D721Med (cell line): ENCODE measurements at regions not wholly inside any gene's neighbourhood (a gene's known extent, or its start where the extent isn't known, plus 50 kb on each side); places are given as distances from the start of the nearest gene placed in this dataset.

ENCODE experiments used
- DNase-seq: peaks from one replicate; pipeline ENCODE4 v3.0.0; 2011; ENCODE audit warnings: low spot score; ENCODE audit not compliant: insufficient read length
- FAIRE-seq: peaks from 2 replicates; lab custom pipeline; 2011; peaks lifted over from hg19 to GRCh38; lab: Jason Lieb, UNC
- CTCF ChIP-seq: IDR thresholded peaks from 2 replicates; pipeline ENCODE4 v1.5.1; 2012; ENCODE audit warnings: mild to moderate bottlenecking, control low read depth; ENCODE audit not compliant: insufficient read depth; ENCODE audit errors: missing control alignments

DNA sequence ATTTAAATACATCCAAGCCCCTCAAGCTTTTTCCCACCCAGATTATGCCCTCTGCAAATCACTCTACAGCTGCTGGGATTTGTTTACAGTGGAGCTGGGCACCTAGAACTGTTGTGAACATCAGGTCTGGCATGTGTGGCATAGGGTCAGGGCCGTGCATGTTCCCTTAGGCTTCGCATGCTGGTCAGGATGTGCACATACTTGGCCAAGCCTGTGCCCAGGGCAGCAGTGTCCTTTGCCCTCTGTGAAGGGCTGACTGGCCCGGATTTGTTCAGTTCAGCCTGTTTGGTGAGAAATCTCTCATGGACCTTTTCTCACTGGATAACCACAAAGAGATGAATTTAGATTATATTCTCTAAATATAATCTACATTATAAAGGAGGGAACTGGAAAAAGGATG, 471.9 kb downstream of the TRIML1 start:
- TF ChIP-seq CTCF: no peak
- FAIRE-seq (no peak), DNase-seq (no peak)

DNA sequence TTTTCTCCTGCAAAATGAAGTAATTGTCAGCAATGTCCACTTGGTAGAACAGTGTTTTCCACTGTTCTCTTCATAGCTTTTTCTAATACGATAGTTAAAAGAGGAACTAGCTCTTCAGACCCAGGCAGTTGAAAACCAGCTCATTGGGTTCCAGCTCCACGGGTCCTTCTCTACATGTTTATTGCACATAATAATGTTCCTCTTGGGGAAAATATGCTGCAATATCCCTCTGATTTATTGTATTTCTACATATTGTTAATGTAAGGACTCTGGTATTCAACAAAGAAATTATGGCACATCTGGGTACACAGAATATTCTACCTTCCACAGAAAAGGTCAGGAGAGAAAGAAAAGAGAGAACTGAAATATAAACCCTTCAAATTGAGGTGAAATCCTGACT, 473.4 kb downstream of the TRIML1 start:
- TF ChIP-seq CTCF: no peak
- no peak for FAIRE-seq
- DNase-seq: no peak

DNA sequence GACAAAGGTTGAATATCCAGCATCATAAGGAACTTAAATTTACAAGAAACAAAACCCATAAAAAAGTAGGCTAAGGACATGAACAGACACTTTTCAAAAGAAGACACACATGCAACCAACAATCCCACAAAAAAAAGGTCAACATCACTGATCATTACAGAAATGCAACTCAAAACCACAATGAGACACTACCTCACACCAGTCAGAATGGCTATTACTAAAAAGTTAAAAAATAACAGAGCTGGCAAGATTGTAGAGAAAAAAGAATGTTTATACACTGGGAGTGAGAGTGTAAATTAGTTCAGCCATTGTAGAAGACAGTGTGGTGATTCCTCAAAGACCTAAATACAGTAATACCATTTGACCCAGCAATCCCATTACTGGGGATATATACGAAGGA, 474.7 kb downstream of the TRIML1 start:
- DNase-seq: no peak
- no peak for TF ChIP-seq CTCF
- FAIRE-seq: no peak

- DNase-seq: no peak
- FAIRE-seq: no peak
- TF ChIP-seq CTCF: no peak
Measured at GRCh38 chr4:188619456-188620149, 480.4 kb downstream of the TRIML1 start.

DNA sequence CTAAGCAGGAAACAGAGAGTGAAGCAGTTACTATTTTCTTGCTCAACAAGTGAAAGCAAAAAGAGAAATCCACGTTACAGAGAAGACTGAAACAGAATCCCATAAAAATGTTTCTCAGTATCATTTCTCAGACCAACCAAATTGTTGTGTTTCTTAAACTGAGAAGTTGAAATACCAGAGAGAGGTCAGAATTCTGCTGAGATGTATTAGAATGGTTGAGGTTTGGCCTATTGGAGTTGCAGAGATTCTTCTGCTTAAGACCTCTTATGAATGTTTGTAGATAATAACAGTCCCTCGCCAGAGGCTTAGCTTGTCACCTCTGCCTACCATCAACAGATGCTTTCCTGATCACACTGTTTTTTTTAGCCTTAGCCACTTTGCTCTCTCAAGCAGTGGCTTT, 481.4 kb downstream of the TRIML1 start:
- TF ChIP-seq CTCF: no peak
- DNase-seq (no peak), FAIRE-seq (no peak)

GRCh38 chr4:188623314-188623854, 484.1 kb downstream of the TRIML1 start:
- no peak for TF ChIP-seq CTCF
- FAIRE-seq: no peak
- DNase-seq: no peak

DNA sequence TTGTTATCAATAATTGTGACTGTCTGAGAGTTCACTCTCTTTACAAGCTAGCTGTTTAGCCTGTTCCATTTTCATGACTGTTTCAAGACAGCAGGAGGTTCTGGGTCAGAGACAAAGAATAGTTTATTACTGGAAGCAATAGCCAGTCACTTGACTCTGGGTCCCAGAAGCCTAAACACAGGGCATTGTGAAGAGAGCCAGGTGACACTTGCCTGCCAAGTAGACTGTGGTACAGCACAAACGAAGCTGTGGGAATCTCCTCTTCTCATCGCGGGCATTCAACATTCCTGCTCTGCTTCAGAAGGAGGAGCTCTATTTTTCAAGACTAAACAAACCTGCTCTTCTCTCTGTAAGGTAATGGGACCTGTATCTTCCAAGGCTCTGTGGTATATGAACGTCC, 485.1 kb downstream of the TRIML1 start:
- no peak for DNase-seq
- TF ChIP-seq CTCF: no peak
- FAIRE-seq: no peak
